ENCODE measurements at regions not wholly inside any gene's neighbourhood (a gene's known extent, or its start where the extent isn't known, plus 50 kb on each side); places are given as distances from the start of the nearest gene placed in this dataset.

GRCh38 chr2:59988341-59988740, 565.1 kb downstream of the BCL11A start:
- Histone ChIP-seq H3K4me3 (ENCODE audit: low read depth in 1 of 2, low read length in 2 of 2) (no peak overlapping the region), H3K27me3 (ENCODE audit: control insufficient read depth in 1 of 2, insufficient read depth in 2 of 2, low read length in 2 of 2) (no peaks in the 10 kb centered on the region), H3K4me1 (ENCODE audit: control insufficient read depth in 2 of 2, insufficient read depth in 2 of 2, low read length in 1 of 2) (no peaks in the 10 kb centered on the region), H3K9me3 (ENCODE audit: control insufficient read depth in 2 of 2, insufficient read depth in 1 of 2, low read depth in 1 of 2, low read length in 1 of 2) (no peaks in the 10 kb centered on the region), H3K36me3 (ENCODE audit: control insufficient read depth in 2 of 2, insufficient read depth in 2 of 2, low read length in 1 of 2) (no peaks in the 10 kb centered on the region), H3K27ac (ENCODE audit: low read depth in 2 of 2, low read length in 1 of 2) (no peak overlapping the region)

DNA sequence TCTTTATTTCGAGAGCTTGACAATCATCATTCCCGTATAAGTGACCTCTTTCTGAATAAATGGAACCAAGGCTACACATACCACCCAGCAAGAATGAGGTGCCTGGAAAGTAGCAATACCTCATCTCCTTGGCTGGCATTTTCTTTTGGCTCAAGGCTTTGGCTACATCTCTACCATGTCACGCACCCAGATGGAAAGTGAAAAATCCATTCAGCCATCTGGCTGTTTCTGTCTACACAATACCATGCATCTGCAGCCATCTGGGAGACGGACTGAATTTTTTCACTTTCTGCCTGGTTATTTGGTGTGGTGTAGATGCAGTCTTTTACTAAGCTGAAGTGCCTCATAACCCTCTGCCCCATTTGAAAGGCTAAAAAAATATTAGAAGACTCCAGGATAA, 566.9 kb downstream of the BCL11A start:
- Histone ChIP-seq H3K36me3 (ENCODE audit: control insufficient read depth in 2 of 2, insufficient read depth in 2 of 2, low read length in 1 of 2) (no peaks in the 10 kb centered on the region), H3K4me3 (ENCODE audit: low read depth in 1 of 2, low read length in 2 of 2) (no peak overlapping the region), H3K27ac (ENCODE audit: low read depth in 2 of 2, low read length in 1 of 2) (no peak overlapping the region), H3K9me3 (ENCODE audit: control insufficient read depth in 2 of 2, insufficient read depth in 1 of 2, low read depth in 1 of 2, low read length in 1 of 2) (no peaks in the 10 kb centered on the region), H3K4me1 (ENCODE audit: control insufficient read depth in 2 of 2, insufficient read depth in 2 of 2, low read length in 1 of 2) (no peaks in the 10 kb centered on the region), H3K27me3 (ENCODE audit: control insufficient read depth in 1 of 2, insufficient read depth in 2 of 2, low read length in 2 of 2) (no peaks in the 10 kb centered on the region)
- WGBS, 2 donors: 87 to 91% methylated on average over 4 of the region's 4 CpGs

- Histone ChIP-seq H3K27ac (ENCODE audit: low read depth in 2 of 2, low read length in 1 of 2) (no peak overlapping the region), H3K27me3 (ENCODE audit: control insufficient read depth in 1 of 2, insufficient read depth in 2 of 2, low read length in 2 of 2) (no peaks in the 10 kb centered on the region), H3K4me3 (ENCODE audit: low read depth in 1 of 2, low read length in 2 of 2) (no peak overlapping the region), H3K9me3 (ENCODE audit: control insufficient read depth in 2 of 2, insufficient read depth in 1 of 2, low read depth in 1 of 2, low read length in 1 of 2) (no peaks in the 10 kb centered on the region), H3K4me1 (ENCODE audit: control insufficient read depth in 2 of 2, insufficient read depth in 2 of 2, low read length in 1 of 2) (no peaks in the 10 kb centered on the region), H3K36me3 (ENCODE audit: control insufficient read depth in 2 of 2, insufficient read depth in 2 of 2, low read length in 1 of 2) (no peaks in the 10 kb centered on the region)
- 88 to 92% methylated on average over 3 of the region's 3 CpGs for WGBS, 2 donors
Measured at GRCh38 chr2:59985923-59986322, 567.5 kb downstream of the BCL11A start.

DNA sequence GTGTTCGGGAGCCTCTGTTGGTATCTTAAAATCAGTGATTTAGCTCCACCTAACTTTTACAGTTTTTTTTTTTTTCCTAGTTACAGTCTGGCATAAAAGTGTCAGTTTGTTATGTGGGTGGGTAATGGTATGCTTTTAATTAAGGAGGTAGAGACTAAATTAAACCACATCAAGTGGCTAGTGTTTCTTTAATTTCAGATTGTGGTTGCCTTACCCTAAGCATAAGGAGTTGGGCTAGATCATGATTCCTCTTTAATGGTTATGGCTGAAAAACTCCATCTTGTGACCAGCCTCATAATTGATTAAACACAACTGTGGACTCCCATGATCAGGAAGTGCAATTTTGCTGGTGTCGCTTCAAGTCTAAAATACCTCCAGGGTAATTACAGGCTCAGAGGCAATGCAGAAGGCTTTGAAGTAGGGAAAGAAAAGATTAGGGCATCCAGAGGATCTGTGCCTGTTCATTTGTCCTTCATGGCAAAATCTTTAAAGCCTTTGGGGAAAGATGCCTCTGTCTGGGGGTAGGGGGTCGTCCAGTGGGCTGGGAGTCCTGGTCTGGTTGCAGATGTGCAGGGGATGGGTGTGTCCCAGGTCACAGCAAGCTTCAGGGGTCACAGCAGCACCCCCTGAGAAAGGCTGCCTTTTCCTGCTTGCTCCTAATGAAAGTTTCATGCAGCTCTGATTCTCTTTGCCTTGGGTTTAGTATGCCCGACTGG, 579.2 kb downstream of the BCL11A start:
- WGBS, 2 donors: 60 to 61% methylated on average over 4 of the region's 4 CpGs
- Histone ChIP-seq H3K9me3 (ENCODE audit: control insufficient read depth in 2 of 2, insufficient read depth in 1 of 2, low read depth in 1 of 2, low read length in 1 of 2) (no peaks in the 10 kb centered on the region), H3K4me3 (ENCODE audit: low read depth in 1 of 2, low read length in 2 of 2) (no peak overlapping the region), H3K27me3 (ENCODE audit: control insufficient read depth in 1 of 2, insufficient read depth in 2 of 2, low read length in 2 of 2) (no peaks in the 10 kb centered on the region), H3K27ac (ENCODE audit: low read depth in 2 of 2, low read length in 1 of 2) (no peak overlapping the region), H3K36me3 (ENCODE audit: control insufficient read depth in 2 of 2, insufficient read depth in 2 of 2, low read length in 1 of 2) (no peaks in the 10 kb centered on the region), H3K4me1 (ENCODE audit: control insufficient read depth in 2 of 2, insufficient read depth in 2 of 2, low read length in 1 of 2) (no peaks in the 10 kb centered on the region)

GRCh38 chr2:59969161-59969560, 584.3 kb downstream of the BCL11A start:
- H3K36me3 ChIP-seq (ENCODE audit: control insufficient read depth in 2 of 2, insufficient read depth in 2 of 2, low read length in 1 of 2): no peaks in the 10 kb centered on the region
- H3K4me1 ChIP-seq (ENCODE audit: control insufficient read depth in 2 of 2, insufficient read depth in 2 of 2, low read length in 1 of 2): no peaks in the 10 kb centered on the region
- no peak overlapping the region for H3K4me3 ChIP-seq (ENCODE audit: low read depth in 1 of 2, low read length in 2 of 2)
- H3K27me3 ChIP-seq (ENCODE audit: control insufficient read depth in 1 of 2, insufficient read depth in 2 of 2, low read length in 2 of 2): no peaks in the 10 kb centered on the region
- WGBS, 2 donors: 90 to 93% methylated on average over 5 of the region's 5 CpGs
- H3K27ac ChIP-seq (ENCODE audit: low read depth in 2 of 2, low read length in 1 of 2): no peak overlapping the region
- H3K9me3 ChIP-seq (ENCODE audit: control insufficient read depth in 2 of 2, insufficient read depth in 1 of 2, low read depth in 1 of 2, low read length in 1 of 2): no peaks in the 10 kb centered on the region

DNA sequence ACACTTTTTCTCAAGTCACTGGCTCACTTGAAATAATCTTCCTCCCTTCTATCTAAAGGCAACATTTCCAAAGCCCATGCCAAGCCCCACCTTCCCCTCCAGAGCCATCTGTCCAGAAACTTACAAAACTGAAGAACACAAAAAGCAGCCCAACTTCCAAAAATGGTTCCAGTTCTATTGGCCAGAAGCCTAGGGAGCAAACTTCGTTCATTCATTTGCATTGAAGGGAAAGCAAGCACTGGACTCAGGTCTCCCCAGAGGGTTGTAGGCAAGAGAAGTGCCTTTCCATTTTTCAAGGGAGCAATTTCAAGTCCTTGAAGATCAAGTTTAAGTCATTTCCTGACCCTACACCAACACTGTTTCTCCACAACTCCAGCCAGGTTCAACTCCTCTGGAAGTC, 585.0 kb downstream of the BCL11A start:
- no peaks in the 10 kb centered on the region for H3K9me3 ChIP-seq (ENCODE audit: control insufficient read depth in 2 of 2, insufficient read depth in 1 of 2, low read depth in 1 of 2, low read length in 1 of 2)
- H3K4me1 ChIP-seq (ENCODE audit: control insufficient read depth in 2 of 2, insufficient read depth in 2 of 2, low read length in 1 of 2): no peaks in the 10 kb centered on the region
- H3K27ac ChIP-seq (ENCODE audit: low read depth in 2 of 2, low read length in 1 of 2): no peak overlapping the region
- no peak overlapping the region for H3K4me3 ChIP-seq (ENCODE audit: low read depth in 1 of 2, low read length in 2 of 2)
- H3K36me3 ChIP-seq (ENCODE audit: control insufficient read depth in 2 of 2, insufficient read depth in 2 of 2, low read length in 1 of 2): no peaks in the 10 kb centered on the region
- WGBS, 2 donors: 27 to 29% methylated on average over 1 of the region's 1 CpG
- no peaks in the 10 kb centered on the region for H3K27me3 ChIP-seq (ENCODE audit: control insufficient read depth in 1 of 2, insufficient read depth in 2 of 2, low read length in 2 of 2)

GRCh38 chr2:59967691-59968090, 585.8 kb downstream of the BCL11A start:
- no peaks in the 10 kb centered on the region for H3K9me3 ChIP-seq (ENCODE audit: control insufficient read depth in 2 of 2, insufficient read depth in 1 of 2, low read depth in 1 of 2, low read length in 1 of 2)
- H3K4me3 ChIP-seq (ENCODE audit: low read depth in 1 of 2, low read length in 2 of 2): no peak overlapping the region
- no peaks in the 10 kb centered on the region for H3K4me1 ChIP-seq (ENCODE audit: control insufficient read depth in 2 of 2, insufficient read depth in 2 of 2, low read length in 1 of 2)
- WGBS, 2 donors: 92% methylated on average over 3 of the region's 3 CpGs
- H3K27ac ChIP-seq (ENCODE audit: low read depth in 2 of 2, low read length in 1 of 2): no peak overlapping the region
- H3K36me3 ChIP-seq (ENCODE audit: control insufficient read depth in 2 of 2, insufficient read depth in 2 of 2, low read length in 1 of 2): no peaks in the 10 kb centered on the region
- H3K27me3 ChIP-seq (ENCODE audit: control insufficient read depth in 1 of 2, insufficient read depth in 2 of 2, low read length in 2 of 2): no peaks in the 10 kb centered on the region

GRCh38 chr2:59963157-59963556, 590.3 kb downstream of the BCL11A start:
- Histone ChIP-seq H3K36me3 (ENCODE audit: control insufficient read depth in 2 of 2, insufficient read depth in 2 of 2, low read length in 1 of 2) (no peaks in the 10 kb centered on the region), H3K9me3 (ENCODE audit: control insufficient read depth in 2 of 2, insufficient read depth in 1 of 2, low read depth in 1 of 2, low read length in 1 of 2) (no peaks in the 10 kb centered on the region), H3K27ac (ENCODE audit: low read depth in 2 of 2, low read length in 1 of 2) (no peak overlapping the region), H3K4me1 (ENCODE audit: control insufficient read depth in 2 of 2, insufficient read depth in 2 of 2, low read length in 1 of 2) (no peaks in the 10 kb centered on the region), H3K27me3 (ENCODE audit: control insufficient read depth in 1 of 2, insufficient read depth in 2 of 2, low read length in 2 of 2) (no peaks in the 10 kb centered on the region), H3K4me3 (ENCODE audit: low read depth in 1 of 2, low read length in 2 of 2) (no peak overlapping the region)

DNA sequence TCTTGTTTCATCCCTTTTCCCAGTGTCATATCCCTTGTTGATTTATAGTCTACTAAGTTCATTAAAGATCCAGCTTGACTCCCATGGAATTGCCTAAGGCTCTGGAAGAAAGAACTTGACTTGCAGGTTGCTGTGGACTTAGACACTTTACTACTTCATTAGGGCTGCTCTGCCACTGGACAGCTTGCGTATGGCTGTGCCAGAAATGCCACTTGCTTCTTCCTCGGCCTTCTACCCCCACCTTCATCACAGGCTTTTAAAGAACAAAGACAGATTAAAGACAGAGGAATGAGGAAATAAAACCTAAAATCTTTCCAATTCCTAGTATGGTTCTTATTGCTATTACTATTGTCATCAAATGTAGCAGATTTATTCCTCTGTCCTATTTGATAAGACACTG, 591.7 kb downstream of the BCL11A start:
- Histone ChIP-seq H3K4me1 (ENCODE audit: control insufficient read depth in 2 of 2, insufficient read depth in 2 of 2, low read length in 1 of 2) (no peaks in the 10 kb centered on the region), H3K9me3 (ENCODE audit: control insufficient read depth in 2 of 2, insufficient read depth in 1 of 2, low read depth in 1 of 2, low read length in 1 of 2) (no peaks in the 10 kb centered on the region), H3K27ac (ENCODE audit: low read depth in 2 of 2, low read length in 1 of 2) (no peak overlapping the region), H3K27me3 (ENCODE audit: control insufficient read depth in 1 of 2, insufficient read depth in 2 of 2, low read length in 2 of 2) (no peaks in the 10 kb centered on the region), H3K4me3 (ENCODE audit: low read depth in 1 of 2, low read length in 2 of 2) (no peak overlapping the region), H3K36me3 (ENCODE audit: control insufficient read depth in 2 of 2, insufficient read depth in 2 of 2, low read length in 1 of 2) (no peaks in the 10 kb centered on the region)
- 46 to 49% methylated on average over 2 of the region's 2 CpGs for WGBS, 2 donors

DNA sequence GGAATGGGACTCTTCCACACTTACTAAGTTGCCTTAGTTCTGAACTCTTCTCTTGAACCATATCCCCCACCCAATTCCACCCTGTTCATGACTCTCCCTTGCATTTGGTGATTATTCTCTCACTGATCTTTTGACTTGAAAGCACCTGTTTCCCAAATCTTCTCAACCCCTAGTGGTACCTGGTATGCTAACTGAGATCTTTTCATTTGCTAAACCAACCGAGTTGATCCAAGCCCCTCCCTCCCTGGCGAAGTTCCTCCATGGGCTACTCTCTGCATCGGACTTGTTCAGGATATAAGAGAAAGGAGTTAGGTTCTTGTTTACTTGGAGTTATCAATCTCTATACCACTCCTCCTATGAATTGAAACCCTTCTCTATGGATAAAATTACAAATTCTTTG, 593.5 kb downstream of the BCL11A start:
- Histone ChIP-seq H3K36me3 (ENCODE audit: control insufficient read depth in 2 of 2, insufficient read depth in 2 of 2, low read length in 1 of 2) (no peaks in the 10 kb centered on the region), H3K27ac (ENCODE audit: low read depth in 2 of 2, low read length in 1 of 2) (no peak overlapping the region), H3K4me3 (ENCODE audit: low read depth in 1 of 2, low read length in 2 of 2) (no peak overlapping the region), H3K9me3 (ENCODE audit: control insufficient read depth in 2 of 2, insufficient read depth in 1 of 2, low read depth in 1 of 2, low read length in 1 of 2) (no peaks in the 10 kb centered on the region), H3K4me1 (ENCODE audit: control insufficient read depth in 2 of 2, insufficient read depth in 2 of 2, low read length in 1 of 2) (no peaks in the 10 kb centered on the region), H3K27me3 (ENCODE audit: control insufficient read depth in 1 of 2, insufficient read depth in 2 of 2, low read length in 2 of 2) (no peaks in the 10 kb centered on the region)
- WGBS, 2 donors: 65 to 71% methylated on average over 3 of the region's 3 CpGs
